ENCODE measurements at regions not wholly inside any gene's neighbourhood (a gene's known extent, or its start where the extent isn't known, plus 50 kb on each side); places are given as distances from the start of the nearest gene placed in this dataset.

GRCh38 chr2:193542762-193543161, 1348.0 kb upstream of the TMEFF2 start:
- TF ChIP-seq JUND (IDR thresholded peaks at IDR 0.05; ENCODE audit: low read depth, low read length) (no peak), PKNOX1 (IDR thresholded peaks at IDR 0.05) (no peak), NR2C2 (IDR thresholded peaks at IDR 0.05; ENCODE audit: borderline replicate concordance, control insufficient read depth, insufficient read length, low read depth) (no peak), RAD21 (IDR thresholded peaks at IDR 0.05; ENCODE audit: insufficient read depth, low read depth, low read length) (no peak), IKZF2 (IDR thresholded peaks at IDR 0.05) (no peak), POLR2AphosphoS5 (IDR thresholded peaks at IDR 0.05; ENCODE audit: low read length) (no peak), ELK1 (IDR thresholded peaks at IDR 0.05; ENCODE audit: low read depth, low read length) (no peak), TBL1XR1 (IDR thresholded peaks at IDR 0.05; ENCODE audit: low read depth, low read length) (no peak), FOXK2 (IDR thresholded peaks at IDR 0.05) (no peak)
- TF ChIP-seq, protein P1, sequence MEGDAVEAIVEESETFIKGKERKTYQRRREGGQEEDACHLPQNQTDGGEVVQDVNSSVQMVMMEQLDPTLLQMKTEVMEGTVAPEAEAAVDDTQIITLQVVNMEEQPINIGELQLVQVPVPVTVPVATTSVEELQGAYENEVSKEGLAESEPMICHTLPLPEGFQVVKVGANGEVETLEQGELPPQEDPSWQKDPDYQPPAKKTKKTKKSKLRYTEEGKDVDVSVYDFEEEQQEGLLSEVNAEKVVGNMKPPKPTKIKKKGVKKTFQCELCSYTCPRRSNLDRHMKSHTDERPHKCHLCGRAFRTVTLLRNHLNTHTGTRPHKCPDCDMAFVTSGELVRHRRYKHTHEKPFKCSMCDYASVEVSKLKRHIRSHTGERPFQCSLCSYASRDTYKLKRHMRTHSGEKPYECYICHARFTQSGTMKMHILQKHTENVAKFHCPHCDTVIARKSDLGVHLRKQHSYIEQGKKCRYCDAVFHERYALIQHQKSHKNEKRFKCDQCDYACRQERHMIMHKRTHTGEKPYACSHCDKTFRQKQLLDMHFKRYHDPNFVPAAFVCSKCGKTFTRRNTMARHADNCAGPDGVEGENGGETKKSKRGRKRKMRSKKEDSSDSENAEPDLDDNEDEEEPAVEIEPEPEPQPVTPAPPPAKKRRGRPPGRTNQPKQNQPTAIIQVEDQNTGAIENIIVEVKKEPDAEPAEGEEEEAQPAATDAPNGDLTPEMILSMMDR (IDR thresholded peaks at IDR 0.05 in 2 of 3, conservative IDR thresholded peaks at IDR 0.05 in 1 of 3; ENCODE audit: control insufficient read depth in 2 of 3, extremely low read depth in 1 of 3, insufficient read depth in 1 of 3, low read depth in 3 of 3, low read length in 3 of 3): no peak
- TF ChIP-seq, protein P2, sequence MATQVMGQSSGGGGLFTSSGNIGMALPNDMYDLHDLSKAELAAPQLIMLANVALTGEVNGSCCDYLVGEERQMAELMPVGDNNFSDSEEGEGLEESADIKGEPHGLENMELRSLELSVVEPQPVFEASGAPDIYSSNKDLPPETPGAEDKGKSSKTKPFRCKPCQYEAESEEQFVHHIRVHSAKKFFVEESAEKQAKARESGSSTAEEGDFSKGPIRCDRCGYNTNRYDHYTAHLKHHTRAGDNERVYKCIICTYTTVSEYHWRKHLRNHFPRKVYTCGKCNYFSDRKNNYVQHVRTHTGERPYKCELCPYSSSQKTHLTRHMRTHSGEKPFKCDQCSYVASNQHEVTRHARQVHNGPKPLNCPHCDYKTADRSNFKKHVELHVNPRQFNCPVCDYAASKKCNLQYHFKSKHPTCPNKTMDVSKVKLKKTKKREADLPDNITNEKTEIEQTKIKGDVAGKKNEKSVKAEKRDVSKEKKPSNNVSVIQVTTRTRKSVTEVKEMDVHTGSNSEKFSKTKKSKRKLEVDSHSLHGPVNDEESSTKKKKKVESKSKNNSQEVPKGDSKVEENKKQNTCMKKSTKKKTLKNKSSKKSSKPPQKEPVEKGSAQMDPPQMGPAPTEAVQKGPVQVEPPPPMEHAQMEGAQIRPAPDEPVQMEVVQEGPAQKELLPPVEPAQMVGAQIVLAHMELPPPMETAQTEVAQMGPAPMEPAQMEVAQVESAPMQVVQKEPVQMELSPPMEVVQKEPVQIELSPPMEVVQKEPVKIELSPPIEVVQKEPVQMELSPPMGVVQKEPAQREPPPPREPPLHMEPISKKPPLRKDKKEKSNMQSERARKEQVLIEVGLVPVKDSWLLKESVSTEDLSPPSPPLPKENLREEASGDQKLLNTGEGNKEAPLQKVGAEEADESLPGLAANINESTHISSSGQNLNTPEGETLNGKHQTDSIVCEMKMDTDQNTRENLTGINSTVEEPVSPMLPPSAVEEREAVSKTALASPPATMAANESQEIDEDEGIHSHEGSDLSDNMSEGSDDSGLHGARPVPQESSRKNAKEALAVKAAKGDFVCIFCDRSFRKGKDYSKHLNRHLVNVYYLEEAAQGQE (IDR thresholded peaks at IDR 0.05; ENCODE audit: low read depth, low read length): no peak

Measured in GM12878 (cell line).